IMR-90 (cell line): ENCODE measurements at regions not wholly inside any gene's neighbourhood (a gene's known extent, or its start where the extent isn't known, plus 50 kb on each side); places are given as distances from the start of the nearest gene placed in this dataset.
A peak's percentile ranks its signal among the peaks of the same experiment; 100 is the strongest.

Source experiments
- ATAC-seq: fragments of 200-7000 bp; cut with Tn5 transposase; 2 replicates; pipeline ENCODE4 v1.9.1; 2020; ENCODE audit warnings: low read depth, mild to moderate bottlenecking, moderate library complexity
- BruUV-seq: library from RNA; stranded (reverse); fragments of 400-500 nt; replicated peaks from 2 replicates; lab custom pipeline; 2021; lab: Mats Ljungman, UMichigan
- CTCF ChIA-PET: fragments of 300-600 bp; formaldehyde crosslinking; extraction: SDS; loops from one replicate; lab custom pipeline; 2021; ENCODE audit warnings: antibody characterized with exemption; lab: Yijun Ruan, JAX
- POLR2A ChIA-PET: fragments of 300-600 bp; sonication (Branson Sonifier 250); formaldehyde crosslinking; loops from one replicate; lab custom pipeline; 2022; ENCODE audit warnings: antibody characterized with exemption; ENCODE audit not compliant: unreplicated experiment; lab: Charles Lee
- DNase-seq: peaks from one replicate; pipeline ENCODE4 v3.0.0; 2013
- H2AFZ ChIP-seq: replicated peaks from 2 replicates; pipeline ENCODE3; 2013; ENCODE audit warnings: low read length, mild to moderate bottlenecking; ENCODE audit not compliant: poor library complexity
- H2AK5ac ChIP-seq: 2 replicates; pipeline ENCODE4 v1.6.1; 2013; ENCODE audit warnings: low read depth, low read length, inconsistent platforms
- H2AK9ac ChIP-seq: replicated peaks from 2 replicates; pipeline ENCODE3; 2013; ENCODE audit warnings: mild to moderate bottlenecking, low read depth, low read length, moderate library complexity; ENCODE audit not compliant: poor library complexity
- H2BK120ac ChIP-seq: 2 replicates; pipeline ENCODE4 v1.6.1; 2013; ENCODE audit warnings: low read depth, low read length, inconsistent platforms
- H2BK15ac ChIP-seq: 3 replicates; pipeline ENCODE4 v1.6.1; 2013; ENCODE audit warnings: low read depth, low read length, inconsistent platforms
- H2BK20ac ChIP-seq: 2 replicates; pipeline ENCODE4 v1.6.1; 2013; ENCODE audit warnings: low read depth, mild to moderate bottlenecking, inconsistent platforms, low read length, moderate library complexity
- H2BK5ac ChIP-seq: 2 replicates; pipeline ENCODE4 v1.6.1; 2013; ENCODE audit warnings: mild to moderate bottlenecking, low read depth, low read length, inconsistent platforms; ENCODE audit not compliant: poor library complexity, severe bottlenecking
- H3K14ac ChIP-seq: replicated peaks from 2 replicates; pipeline ENCODE4 v1.6.1; 2013; ENCODE audit warnings: low read depth, low read length, inconsistent platforms
- H3K18ac ChIP-seq: 2 replicates; pipeline ENCODE4 v1.6.1; 2013; ENCODE audit warnings: low read depth, low read length, control low read depth
- H3K23ac ChIP-seq: 2 replicates; pipeline ENCODE4 v1.6.1; 2013; ENCODE audit warnings: low read depth, low read length, inconsistent platforms
- H3K27ac ChIP-seq: 2 replicates; pipeline ENCODE4 v1.5.1; 2013; ENCODE audit warnings: mild to moderate bottlenecking, control low read depth, low read length; ENCODE audit not compliant: insufficient read depth
- H3K27me3 ChIP-seq: 2 replicates; pipeline ENCODE4 v1.6.1; 2013; ENCODE audit warnings: low read length; ENCODE audit not compliant: control insufficient read depth, insufficient read depth
- H3K36me3 ChIP-seq: 2 replicates; pipeline ENCODE4 v1.6.1; 2013; ENCODE audit warnings: low read length, mixed read lengths; ENCODE audit not compliant: control insufficient read depth, insufficient read depth
- H3K4ac ChIP-seq: 2 replicates; pipeline ENCODE4 v1.6.1; 2013; ENCODE audit warnings: low read depth, low read length, inconsistent platforms
- H3K4me1 ChIP-seq: 2 replicates; pipeline ENCODE4 v1.6.1; 2013; ENCODE audit warnings: low read length, mixed read lengths; ENCODE audit not compliant: control insufficient read depth, insufficient read depth
- H3K4me2 ChIP-seq: 2 replicates; pipeline ENCODE4 v1.6.1; 2013; ENCODE audit warnings: low read depth, mild to moderate bottlenecking, control low read depth, low read length, moderate library complexity
- H3K4me3 ChIP-seq: 2 replicates; pipeline ENCODE4 v1.5.1; 2013; ENCODE audit warnings: low read depth, mild to moderate bottlenecking, control low read depth, low read length, moderate library complexity; ENCODE audit not compliant: insufficient read depth
- H3K56ac ChIP-seq: 2 replicates; pipeline ENCODE4 v1.6.1; 2013; ENCODE audit warnings: low read length, inconsistent platforms; ENCODE audit not compliant: insufficient read depth; ENCODE audit errors: extremely low read depth
- H3K79me1 ChIP-seq, 2 experiments: 2 replicates each; pipeline ENCODE4 v1.6.1; 2013; ENCODE audit warnings: low read length in 2 of 2, inconsistent platforms in 1 of 2, low read depth in 1 of 2
- H3K9ac ChIP-seq: 2 replicates; pipeline ENCODE4 v1.6.1; 2013; ENCODE audit warnings: low read depth, low read length, control low read depth
- H3K9me1 ChIP-seq: 2 replicates; pipeline ENCODE4 v1.6.1; 2013; ENCODE audit warnings: low read length, inconsistent platforms; ENCODE audit not compliant: insufficient read depth
- H3K9me3 ChIP-seq: 2 replicates; pipeline ENCODE4 v1.6.1; 2013; ENCODE audit warnings: low read length; ENCODE audit not compliant: control insufficient read depth, insufficient read depth
- H4K20me1 ChIP-seq: 2 replicates; pipeline ENCODE4 v1.6.1; 2013; ENCODE audit warnings: low read length, inconsistent platforms; ENCODE audit not compliant: insufficient read depth
- H4K5ac ChIP-seq: 2 replicates; pipeline ENCODE4 v1.6.1; 2013; ENCODE audit warnings: mild to moderate bottlenecking, low read depth, low read length, control low read depth
- H4K8ac ChIP-seq, 2 experiments: 2 replicates each; pipeline ENCODE4 v1.6.1; 2013; ENCODE audit warnings: low read depth in 2 of 2, low read length in 2 of 2, control low read depth in 1 of 2, inconsistent platforms in 1 of 2
- H4K91ac ChIP-seq: 2 replicates; pipeline ENCODE4 v1.6.1; 2013; ENCODE audit warnings: low read depth, low read length, inconsistent platforms; ENCODE audit not compliant: insufficient read depth
- BHLHE40 ChIP-seq: fragments of 150-350 bp; IDR thresholded peaks from 2 replicates; pipeline ENCODE4 v1.6.1; 2016; ENCODE audit warnings: mild to moderate bottlenecking, low read depth, low read length
- CEBPB ChIP-seq: IDR thresholded peaks from 2 replicates; pipeline ENCODE4 v1.6.1; 2012; ENCODE audit warnings: low read depth, low read length, improper control_type of control experiment
- CTCF ChIP-seq: conservative IDR thresholded peaks from 2 replicates; pipeline ENCODE4 v1.5.1; 2012; ENCODE audit warnings: mild to moderate bottlenecking, low read depth, low read length, improper control_type of control experiment
- MAFK ChIP-seq: IDR thresholded peaks from 2 replicates; pipeline ENCODE4 v1.6.1; 2012; ENCODE audit warnings: low read depth, low read length, improper control_type of control experiment
- MAZ ChIP-seq: IDR thresholded peaks from 2 replicates; pipeline ENCODE4 v1.6.1; 2012; ENCODE audit warnings: low read depth, mild to moderate bottlenecking, low read length, improper control_type of control experiment, moderate library complexity, borderline replicate concordance
- MXI1 ChIP-seq: IDR thresholded peaks from 2 replicates; pipeline ENCODE4 v1.6.1; 2012; ENCODE audit warnings: low read depth, mild to moderate bottlenecking, low read length, moderate library complexity, borderline replicate concordance
- RAD21 ChIP-seq: IDR thresholded peaks from 2 replicates; pipeline ENCODE4 v1.6.1; 2012; ENCODE audit warnings: low read length, improper control_type of control experiment
- RCOR1 ChIP-seq: IDR thresholded peaks from 2 replicates; pipeline ENCODE4 v1.6.1; 2012; ENCODE audit warnings: mild to moderate bottlenecking, low read length, improper control_type of control experiment; ENCODE audit not compliant: insufficient replicate concordance
- SMC3 ChIP-seq: fragments of 150-350 bp; IDR thresholded peaks from 2 replicates; pipeline ENCODE4 v1.6.1; 2016; ENCODE audit warnings: low read depth, mild to moderate bottlenecking, antibody characterized with exemption, low read length, moderate library complexity
- WGBS, 2 experiments: methylation state at CpG; one replicate each; pipeline versions ENCODE4 v1.1.5 to v1.1.7; 2013; ENCODE audit warnings: missing lambda C conversion rate in 2 of 2; ENCODE audit not compliant: insufficient read length in 1 of 2; ENCODE audit errors: extremely low coverage in 2 of 2; 5-methylcytosine and 5-hydroxymethylcytosine counted together
- dilution Hi-C: fragments of 300-500 bp; cut with HindIII; formaldehyde crosslinking; loops from one replicate; pipeline ENCODE4 v1.14.3; 2018; ENCODE audit warnings: low sequenced_read_pairs; ENCODE audit not compliant: unreplicated experiment
- in situ Hi-C: fragments of 300-500 bp; cut with MboI; formaldehyde crosslinking; loops from 3 replicates; pipeline ENCODE4 v1.14.3; 2019; ENCODE audit warnings: low sequenced_read_pairs, inconsistent platforms, mixed read lengths
- intact Hi-C: fragments of 100-400 bp; cut with micrococcal nuclease; formaldehyde crosslinking; loops from 2 replicates; pipeline ENCODE4 v1.10.0; 2022

DNA sequence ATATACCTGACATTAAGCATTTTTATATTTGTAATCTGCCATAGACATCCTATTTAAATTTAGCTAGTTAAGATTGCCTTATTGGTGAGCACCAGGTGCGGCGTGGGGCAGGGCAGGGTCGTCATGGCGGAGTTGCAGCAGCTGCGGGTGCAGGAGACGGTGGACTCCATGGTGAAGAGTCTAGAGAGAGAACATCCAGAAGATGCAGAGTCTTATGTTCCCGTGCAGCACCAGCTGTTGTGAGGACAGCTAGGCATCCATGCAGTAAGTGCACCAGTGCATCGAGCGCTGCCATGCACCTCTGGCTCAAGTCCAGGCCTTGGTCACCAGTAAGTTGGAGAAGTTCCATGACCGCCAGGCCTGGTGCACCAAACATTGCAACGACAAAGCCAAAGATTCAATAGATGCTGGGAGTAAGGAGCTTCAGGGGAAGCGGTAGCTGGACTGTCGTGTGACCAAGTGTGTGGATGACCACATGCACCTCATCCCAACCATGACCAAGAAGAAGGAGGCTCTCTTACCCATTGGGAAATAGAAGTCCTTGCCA lies 586.2 kb downstream of the CD109 start:
- dilution Hi-C loops = no loop called here
- WGBS, 2 experiments = 100% methylated on average over 4 of the region's 13 CpGs; no CpG with 5 or more reads in 1 of the 2 experiments

More for the DNA sequence above, 586.2 kb downstream of the CD109 start:
- intact Hi-C loops (loop anchor here (2.0 to 5.0 kb wide), 3 partner anchors 111 to 925 kb away; partner anchors contain the start of gene COL12A1), in situ Hi-C loops (no loop called here)
- Histone ChIP-seq H2BK120ac (peak overlapping the region; percentile 97), H3K36me3 (no peaks in the 10 kb centered on the region), H3K23ac (no peak overlapping the region), H3K4me1 (peaks cover 15% of the 10 kb centered on the region), H3K9ac (no peak overlapping the region), H2AK9ac (no peak overlapping the region), H3K9me1 (peaks cover 8% of the 10 kb centered on the region; the same call in 1 of the 2 replicates), H3K27me3 (no peaks in the 10 kb centered on the region), H2AFZ (peak overlapping the region; percentile 4), H3K9me3 (no peaks in the 10 kb centered on the region), H3K4me3 (no peak overlapping the region), H3K18ac (peak overlapping the region; percentile 84), H4K5ac (peak overlapping the region; percentile 34), H3K56ac (no peak overlapping the region), H2AK5ac (peak overlapping the region; percentile 79), H4K91ac (peak overlapping the region; percentile 66), H3K4me2 (no peak overlapping the region), H2BK15ac (peak overlapping the region; percentile 77; the same call in 1 of the 3 replicates), H3K79me1 (no peaks in the 10 kb centered on the region), H3K14ac (peak overlapping the region; percentile 52; the same call in 1 of the 2 replicates), H2BK20ac (peak overlapping the region; percentile 91), H3K4ac (peak overlapping the region; percentile 76), H4K8ac (peak overlapping the region in 1 of 2 experiments; percentile 25; a peak in 2 of 4 replicates), H4K20me1 (no peaks in the 10 kb centered on the region), H2BK5ac (no peak overlapping the region), H3K27ac (no peak overlapping the region)
- ChIA-PET CTCF (no interaction called here), POLR2A (no interaction called here)
- no peak for DNase-seq
- ATAC-seq = no peak
- TF ChIP-seq BHLHE40 (no peak), CEBPB (no peak), CTCF (no peak), MXI1 (no peak), SMC3 (no peak), RAD21 (no peak), RCOR1 (no peak), MAFK (no peak), MAZ (no peak)
- no TSS peak for BruUV-seq
